ENCODE measurements at regions not wholly inside any gene's neighbourhood (a gene's known extent, or its start where the extent isn't known, plus 50 kb on each side); places are given as distances from the start of the nearest gene placed in this dataset.
A peak's percentile ranks its signal among the peaks of the same experiment; 100 is the strongest.

GRCh38 chr7:98737176-98737575 lies 120.1 kb downstream of the NPTX2 start:
- no peak for TF ChIP-seq CTCF (IDR thresholded peaks at IDR 0.05)
- no peak overlapping the region for H3K4me3 Mint-ChIP-seq

GRCh38 chr7:98740643-98741042 lies 123.6 kb downstream of the NPTX2 start:
- DNase-seq, result no peak
- no peak for TF ChIP-seq CTCF (IDR thresholded peaks at IDR 0.05)
- no peaks in the 10 kb centered on the region for H3K36me3 Mint-ChIP-seq (ENCODE audit: low read depth)
- peaks cover 8% of the 10 kb centered on the region for H3K27me3 Mint-ChIP-seq (ENCODE audit: low read depth, poor library complexity)
- H3K4me3 Mint-ChIP-seq, result no peak overlapping the region
- H3K27ac Mint-ChIP-seq, result no peak overlapping the region
- H3K4me1 Mint-ChIP-seq, result no peaks in the 10 kb centered on the region
- H3K9me3 Mint-ChIP-seq, result peaks cover 4% of the 10 kb centered on the region

More at GRCh38 chr7:98737176-98737575, 120.1 kb downstream of the NPTX2 start:
- no peaks in the 10 kb centered on the region for H3K9me3 Mint-ChIP-seq
- no peak overlapping the region for H3K27ac Mint-ChIP-seq
- no peaks in the 10 kb centered on the region for H3K4me1 Mint-ChIP-seq
- H3K36me3 Mint-ChIP-seq (ENCODE audit: low read depth), result no peaks in the 10 kb centered on the region
- peaks cover 11% of the 10 kb centered on the region for H3K27me3 Mint-ChIP-seq (ENCODE audit: low read depth, poor library complexity)
- DNase-seq, result no peak

GRCh38 chr7:98745722-98746318 lies 124.0 kb downstream of the TMEM130 start:
- peak; percentile 90 for DNase-seq
- TF ChIP-seq CTCF (IDR thresholded peaks at IDR 0.05), result peak; percentile 91

GRCh38 chr7:98748090-98748489 lies 121.7 kb downstream of the TMEM130 start:
- H3K9me3 Mint-ChIP-seq, result peaks cover 4% of the 10 kb centered on the region
- no peak for DNase-seq
- H3K36me3 Mint-ChIP-seq (ENCODE audit: low read depth), result no peaks in the 10 kb centered on the region
- H3K4me1 Mint-ChIP-seq, result peaks cover 9% of the 10 kb centered on the region
- no peak overlapping the region for H3K27ac Mint-ChIP-seq
- H3K4me3 Mint-ChIP-seq, result no peak overlapping the region
- TF ChIP-seq CTCF (IDR thresholded peaks at IDR 0.05), result no peak
- H3K27me3 Mint-ChIP-seq (ENCODE audit: low read depth, poor library complexity), result peaks cover 36% of the 10 kb centered on the region

More at GRCh38 chr7:98745722-98746318, 124.0 kb downstream of the TMEM130 start:
- H3K4me3 Mint-ChIP-seq, result no peak overlapping the region
- H3K27ac Mint-ChIP-seq, result no peak overlapping the region
- no peaks in the 10 kb centered on the region for H3K36me3 Mint-ChIP-seq (ENCODE audit: low read depth)
- peaks cover 35% of the 10 kb centered on the region for H3K27me3 Mint-ChIP-seq (ENCODE audit: low read depth, poor library complexity)
- H3K4me1 Mint-ChIP-seq, result no peaks in the 10 kb centered on the region
- peaks cover 4% of the 10 kb centered on the region for H3K9me3 Mint-ChIP-seq

GRCh38 chr7:98753176-98753575 lies 116.6 kb downstream of the TMEM130 start:
- Mint-ChIP-seq H3K4me3 (no peak overlapping the region), H3K27me3 (ENCODE audit: low read depth, poor library complexity) (peaks cover 21% of the 10 kb centered on the region), H3K4me1 (peaks cover 9% of the 10 kb centered on the region), H3K9me3 (no peaks in the 10 kb centered on the region), H3K27ac (no peak overlapping the region), H3K36me3 (ENCODE audit: low read depth) (no peaks in the 10 kb centered on the region)
- no peak for DNase-seq
- no peak for TF ChIP-seq CTCF (IDR thresholded peaks at IDR 0.05)

- Mint-ChIP-seq H3K4me3 (no peak overlapping the region), H3K27ac (no peak overlapping the region), H3K4me1 (peaks cover 9% of the 10 kb centered on the region), H3K36me3 (ENCODE audit: low read depth) (no peaks in the 10 kb centered on the region), H3K27me3 (ENCODE audit: low read depth, poor library complexity) (peaks cover 18% of the 10 kb centered on the region), H3K9me3 (peaks cover 4% of the 10 kb centered on the region)
- no peak for TF ChIP-seq CTCF (IDR thresholded peaks at IDR 0.05)
- DNase-seq, result no peak
Measured at GRCh38 chr7:98753989-98754479, 115.8 kb downstream of the TMEM130 start.
